RWPE2 (cell line): ENCODE measurements at regions not wholly inside any gene's neighbourhood (a gene's known extent, or its start where the extent isn't known, plus 50 kb on each side); places are given as distances from the start of the nearest gene placed in this dataset.
"Not testable (repeated sequence)": the region's sequence is repeated elsewhere in the genome, so short reads cannot be mapped to it uniquely, and the experiment has no call there.

Experiments
- ATAC-seq: fragments of 200-7000 bp; cut with Tn5 transposase; 3 replicates; pipeline ENCODE4 v1.9.1; 2021; ENCODE audit warnings: low read depth
- DNase-seq: peaks from one replicate; pipeline ENCODE4 v3.0.0-alpha.2; 2020; ENCODE audit warnings: low spot score
- H3K27ac ChIP-seq: fragments of 450-650 bp; 2 replicates; pipeline ENCODE4 v1.5.1; 2017; ENCODE audit warnings: mild to moderate bottlenecking; ENCODE audit not compliant: poor library complexity, severe bottlenecking
- H3K27me3 ChIP-seq: fragments of 250-450 bp; sonication (Bioruptor Pico); 2 replicates; pipeline ENCODE4 v1.5.1; 2021; ENCODE audit warnings: mild to moderate bottlenecking, moderate library complexity; ENCODE audit not compliant: insufficient read depth, poor library complexity, severe bottlenecking
- H3K36me3 ChIP-seq: fragments of 250-450 bp; sonication (Bioruptor Pico); 2 replicates; pipeline ENCODE4 v1.5.1; 2020; ENCODE audit warnings: low read depth, mild to moderate bottlenecking, moderate library complexity
- H3K4me1 ChIP-seq: fragments of 250-450 bp; sonication (Bioruptor Pico); 2 replicates; pipeline ENCODE4 v1.5.1; 2021; ENCODE audit warnings: mild to moderate bottlenecking, moderate library complexity; ENCODE audit not compliant: insufficient read depth, poor library complexity, severe bottlenecking
- H3K4me3 ChIP-seq: fragments of 250-450 bp; sonication (Bioruptor Pico); 2 replicates; pipeline ENCODE4 v1.5.1; 2021; ENCODE audit warnings: mild to moderate bottlenecking, moderate library complexity; ENCODE audit not compliant: severe bottlenecking
- H3K9me3 ChIP-seq: fragments of 250-450 bp; sonication (Bioruptor Pico); 2 replicates; pipeline ENCODE4 v1.5.1; 2021; ENCODE audit warnings: mild to moderate bottlenecking, moderate library complexity; ENCODE audit not compliant: severe bottlenecking
- CTCF ChIP-seq: fragments of 450-650 bp; IDR thresholded peaks from one replicate; pipeline ENCODE4 v1.5.1; 2017; ENCODE audit warnings: mild to moderate bottlenecking, moderate library complexity; ENCODE audit not compliant: poor library complexity, severe bottlenecking

- Histone ChIP-seq H3K4me1 (no peaks in the 10 kb centered on the region), H3K27ac (no peak overlapping the region), H3K27me3 (no peaks in the 10 kb centered on the region), H3K36me3 (no peaks in the 10 kb centered on the region), H3K4me3 (no peak overlapping the region), H3K9me3 (no peaks in the 10 kb centered on the region)
- TF ChIP-seq CTCF, result no peak
- no peak for ATAC-seq
- DNase-seq, result no peak
These were observed 1071.6 kb downstream of the PLOD2 start for GRCh38 chr3:145089337-145089736.

- DNase-seq (no peak), ATAC-seq (peak; percentile 76)
- no peak for TF ChIP-seq CTCF
- Histone ChIP-seq H3K36me3 (no peaks in the 10 kb centered on the region), H3K27me3 (no peaks in the 10 kb centered on the region), H3K27ac (no peak overlapping the region), H3K4me1 (no peaks in the 10 kb centered on the region), H3K9me3 (no peaks in the 10 kb centered on the region), H3K4me3 (no peak overlapping the region)
These were observed 1066.5 kb downstream of the PLOD2 start for GRCh38 chr3:145094355-145094941.

GRCh38 chr3:145111141-145111540 lies 1049.8 kb downstream of the PLOD2 start:
- H3K4me3 ChIP-seq, H3K27me3 ChIP-seq, H3K4me1 ChIP-seq, H3K9me3 ChIP-seq, H3K36me3 ChIP-seq, H3K27ac ChIP-seq, ATAC-seq, DNase-seq: not testable (repeated sequence)

- Histone ChIP-seq H3K4me1 (no peaks in the 10 kb centered on the region), H3K27ac (no peak overlapping the region), H3K27me3 (no peaks in the 10 kb centered on the region), H3K9me3 (no peaks in the 10 kb centered on the region), H3K36me3 (no peaks in the 10 kb centered on the region), H3K4me3 (no peak overlapping the region)
- DNase-seq, result no peak
- ATAC-seq, result no peak
- TF ChIP-seq CTCF, result no peak
These were observed 1044.2 kb downstream of the PLOD2 start for GRCh38 chr3:145116769-145117168.

GRCh38 chr3:145118303-145118702 lies 1042.7 kb downstream of the PLOD2 start:
- Histone ChIP-seq H3K36me3 (no peaks in the 10 kb centered on the region), H3K4me3 (no peak overlapping the region), H3K4me1 (no peaks in the 10 kb centered on the region), H3K9me3 (no peaks in the 10 kb centered on the region), H3K27me3 (no peaks in the 10 kb centered on the region), H3K27ac (no peak overlapping the region)
- DNase-seq (no peak), ATAC-seq (no peak)
- no peak for TF ChIP-seq CTCF
